Kidney capillary endothelial cell (primary cell): ENCODE measurements at regions not wholly inside any gene's neighbourhood (a gene's known extent, or its start where the extent isn't known, plus 50 kb on each side); places are given as distances from the start of the nearest gene placed in this dataset.

Experiments used
- DNase-seq: peaks from one replicate; pipeline ENCODE4 v3.0.0-alpha.2; 2018; ENCODE audit warnings: low spot score

DNA sequence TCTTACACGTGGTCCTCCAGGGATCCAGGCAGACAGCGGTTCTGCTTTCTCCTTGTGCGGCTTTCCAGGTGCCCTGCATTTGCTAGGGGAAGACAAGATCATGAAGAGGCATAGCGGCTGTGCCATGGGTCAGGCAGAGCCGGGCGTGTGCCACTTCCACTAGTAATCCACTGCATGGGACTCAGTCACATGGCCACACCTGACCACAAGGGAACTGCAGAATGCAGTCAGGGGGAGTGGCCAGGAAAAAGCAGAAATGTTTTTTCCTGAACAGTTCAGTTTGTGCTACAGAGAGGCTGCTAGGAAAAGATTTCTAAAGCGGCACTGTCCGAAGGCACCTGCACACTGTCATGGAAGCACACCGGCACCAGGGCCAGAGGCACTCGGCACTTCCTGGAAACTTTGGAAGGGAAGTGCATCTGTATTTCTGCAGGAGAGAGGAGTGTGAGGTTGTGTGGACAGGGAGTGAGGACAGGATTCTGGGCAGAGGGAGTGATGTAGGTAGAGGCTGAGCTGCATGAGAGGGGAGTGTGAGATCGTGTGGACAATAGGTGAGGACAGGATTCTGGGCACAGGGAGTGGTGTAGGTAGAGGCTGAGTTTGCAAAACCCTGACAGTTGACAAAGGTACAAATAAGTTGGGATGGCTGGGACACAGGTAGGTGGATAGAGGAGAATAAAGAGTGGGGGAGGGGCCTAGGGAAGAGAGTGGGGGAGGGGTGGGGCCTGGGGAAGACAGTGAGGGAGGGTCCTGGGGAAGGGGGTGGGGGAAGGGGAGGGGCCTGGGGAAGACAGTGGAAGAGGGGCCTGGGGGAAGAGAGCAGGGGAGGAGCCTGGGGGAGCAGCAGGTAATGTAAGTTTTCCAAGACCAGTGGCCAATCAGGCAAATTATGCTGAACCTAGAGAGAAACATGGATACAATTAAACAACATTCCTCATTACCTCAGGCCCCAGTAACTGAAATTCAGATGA is 1436.3 kb downstream of the TBC1D22A start:
- DNase-seq = no peak

DNA sequence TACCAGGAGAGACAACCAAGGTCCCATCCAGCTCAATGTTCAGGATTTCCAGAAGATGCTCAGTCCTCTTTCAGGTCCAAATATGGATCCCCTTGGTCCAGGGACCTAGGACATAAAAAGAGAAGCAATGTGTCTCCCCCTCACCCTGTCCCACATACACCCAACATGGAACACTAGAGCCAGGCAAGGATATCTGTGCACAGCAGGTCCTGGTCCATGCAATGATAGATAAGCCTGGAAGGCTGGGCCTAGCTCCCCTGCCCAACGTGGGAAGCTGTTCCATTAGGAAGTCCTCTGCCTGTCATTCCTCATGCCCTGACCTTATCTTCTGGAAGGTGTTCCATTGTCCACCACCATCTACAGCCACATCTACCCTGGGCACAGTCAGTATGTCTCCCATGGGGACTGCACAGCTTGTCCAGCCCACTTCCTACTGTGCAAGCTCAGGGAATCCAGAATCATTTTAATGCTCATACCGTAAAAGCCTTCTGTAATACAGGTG is 1434.8 kb downstream of the TBC1D22A start:
- DNase-seq = no peak

DNA sequence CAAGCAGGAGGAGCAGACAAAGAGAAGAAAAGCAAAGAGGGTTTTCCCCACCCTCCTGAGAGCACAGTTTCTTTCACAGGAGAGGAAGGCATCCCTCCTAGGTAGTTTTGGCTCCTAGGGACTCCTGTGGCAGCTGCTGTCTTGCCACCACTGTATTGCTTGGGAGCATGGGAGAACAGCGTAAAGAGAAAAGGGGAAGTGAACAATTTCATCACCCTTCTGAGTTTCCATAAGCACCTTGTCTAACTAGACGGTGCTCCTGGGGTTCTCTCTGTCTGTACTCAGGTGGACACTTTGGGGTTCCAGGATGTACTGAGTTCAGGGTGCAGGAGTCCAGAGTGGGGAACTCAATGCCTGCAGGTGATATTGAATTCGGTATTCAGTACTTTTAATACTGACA is 1430.5 kb downstream of the TBC1D22A start:
- no peak for DNase-seq

DNA sequence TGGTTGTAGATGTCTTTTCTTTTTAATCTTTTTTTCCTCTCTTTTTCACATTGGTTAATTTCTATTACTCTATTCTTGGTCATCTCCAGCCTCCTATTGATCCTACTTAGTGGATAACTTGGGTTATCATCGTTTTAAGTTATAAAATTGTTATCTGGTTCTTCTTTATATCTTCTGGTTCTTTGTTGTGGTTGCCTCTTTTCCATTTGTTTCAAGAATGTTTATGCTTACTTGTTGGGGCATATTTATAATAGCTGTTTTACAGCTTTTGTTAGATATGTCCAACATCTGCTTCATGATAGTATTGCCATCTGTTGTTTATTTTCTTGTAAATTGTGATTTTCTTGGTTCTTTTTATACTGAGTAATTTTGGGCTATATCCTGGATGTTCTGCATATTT is 1429.6 kb downstream of the TBC1D22A start:
- DNase-seq = no peak

DNA sequence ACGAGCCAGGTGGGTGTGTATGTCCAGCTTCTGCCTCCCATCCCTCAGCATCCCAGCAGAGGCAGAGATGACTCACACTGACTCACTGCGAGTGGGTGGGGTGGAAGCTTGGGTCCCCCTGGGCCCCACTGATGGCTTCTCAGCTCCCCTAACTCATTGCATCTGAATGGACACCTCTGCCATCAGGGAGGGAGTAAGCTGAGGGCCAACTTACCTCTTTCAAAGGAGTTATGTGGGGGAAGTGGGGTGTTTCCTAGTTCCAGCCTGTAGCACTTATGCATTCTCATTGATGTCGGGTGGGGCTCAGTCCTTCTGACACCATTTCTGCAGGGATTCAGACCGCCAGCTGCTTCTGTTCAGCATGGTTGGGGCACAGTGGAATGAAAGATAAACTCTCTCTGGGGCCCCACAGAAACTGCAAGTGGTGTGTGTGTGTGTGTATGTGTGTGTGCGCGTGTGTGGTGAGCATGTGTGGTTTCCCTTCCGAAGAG is 1425.8 kb downstream of the TBC1D22A start:
- DNase-seq = no peak

DNA sequence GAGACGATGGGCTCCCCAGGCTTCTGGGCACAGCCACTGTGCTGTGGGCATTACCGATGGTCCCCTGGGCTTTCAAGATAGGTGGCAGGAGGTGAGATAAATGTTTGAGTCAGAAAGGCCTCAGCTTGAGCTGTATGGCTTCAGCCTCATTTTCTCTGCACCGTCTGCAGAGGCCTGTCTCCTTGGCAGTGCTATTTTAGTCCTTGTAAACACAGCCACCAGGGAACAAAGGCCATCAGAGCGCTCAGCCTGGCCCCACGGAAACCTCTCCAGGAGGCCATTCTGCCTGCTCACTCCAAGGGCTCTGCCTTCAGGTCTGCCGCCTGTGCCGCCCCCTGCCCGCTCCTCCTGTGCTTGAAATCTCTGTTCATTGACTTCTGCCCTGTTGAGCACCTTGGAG is 1424.9 kb downstream of the TBC1D22A start:
- DNase-seq = no peak

DNA sequence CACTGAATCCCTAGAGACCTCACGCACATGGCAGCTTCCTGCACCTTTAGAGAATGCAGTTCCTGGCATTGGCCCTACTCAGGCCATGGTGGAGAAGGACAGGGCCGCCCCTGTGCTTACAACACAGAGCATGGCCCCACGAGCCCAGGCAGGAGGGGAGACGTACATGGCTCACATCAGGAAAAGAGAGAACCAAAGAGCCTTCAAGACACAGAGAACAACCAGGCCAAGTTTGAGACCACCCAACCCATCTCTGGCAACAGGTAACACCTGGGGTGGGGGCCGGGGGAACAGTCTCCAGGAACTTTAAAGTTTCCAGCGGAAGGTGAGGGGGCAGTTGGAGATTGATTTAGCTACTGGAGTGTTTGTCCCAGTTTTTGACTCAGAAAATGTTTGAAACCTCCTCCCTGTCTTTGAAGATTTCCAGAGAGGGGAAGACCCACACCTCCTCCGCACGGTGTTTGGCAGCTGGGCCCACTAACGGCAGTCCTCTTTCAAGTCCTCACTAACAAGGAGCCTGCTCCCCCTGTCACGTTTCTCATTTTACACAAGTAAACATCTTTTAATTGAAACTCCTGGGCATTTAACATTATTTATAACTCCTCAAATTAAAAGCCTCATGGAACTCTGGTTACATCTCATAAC is 1423.8 kb downstream of the TBC1D22A start:
- no peak for DNase-seq

DNA sequence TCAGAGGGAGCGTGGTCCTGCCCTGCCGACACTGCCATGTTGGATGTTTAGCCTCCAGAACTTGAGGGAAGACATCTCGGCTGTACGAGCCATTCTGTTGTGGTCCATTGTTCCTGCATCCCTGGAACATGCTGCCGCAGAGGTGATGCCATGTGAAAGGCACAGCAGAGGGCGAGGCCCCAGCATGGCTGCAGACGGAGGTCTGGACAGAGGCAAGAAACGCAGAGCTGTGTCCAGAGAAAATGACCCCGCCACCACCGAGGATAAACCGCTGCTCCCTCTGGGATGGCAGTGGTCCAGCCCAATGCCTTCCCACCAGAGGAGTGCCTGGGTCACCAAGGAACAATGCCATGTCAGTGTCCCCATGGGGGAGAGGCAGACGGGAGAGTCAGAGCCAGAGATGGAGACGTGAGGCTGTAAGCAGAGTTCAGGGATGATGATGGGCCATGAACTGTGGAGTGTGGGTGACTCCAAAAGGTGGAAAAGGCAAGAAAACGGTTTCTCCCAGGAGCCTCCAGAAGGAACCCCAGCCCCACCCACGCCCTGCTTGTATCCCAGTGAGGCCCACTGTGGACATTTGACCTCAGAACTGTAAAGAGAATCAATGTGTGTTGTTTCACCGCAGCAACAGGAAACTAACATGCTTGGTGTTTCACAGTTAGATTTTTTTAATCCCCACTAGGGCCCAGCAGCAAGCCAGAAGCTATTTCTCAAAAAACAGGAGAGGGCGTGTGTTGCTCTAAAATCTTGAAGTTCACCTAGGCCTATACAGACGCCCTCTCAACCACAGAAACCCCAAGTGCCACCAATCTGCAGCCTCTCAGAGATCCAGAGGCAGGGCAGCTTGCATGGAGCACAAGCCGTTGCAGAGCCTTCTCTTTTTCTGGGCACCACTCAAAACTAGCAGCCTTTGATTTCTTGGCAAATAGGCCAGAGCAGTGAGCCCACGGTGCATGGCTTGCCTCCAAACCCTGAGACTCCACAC is 1422.9 kb downstream of the TBC1D22A start:
- DNase-seq = no peak

DNA sequence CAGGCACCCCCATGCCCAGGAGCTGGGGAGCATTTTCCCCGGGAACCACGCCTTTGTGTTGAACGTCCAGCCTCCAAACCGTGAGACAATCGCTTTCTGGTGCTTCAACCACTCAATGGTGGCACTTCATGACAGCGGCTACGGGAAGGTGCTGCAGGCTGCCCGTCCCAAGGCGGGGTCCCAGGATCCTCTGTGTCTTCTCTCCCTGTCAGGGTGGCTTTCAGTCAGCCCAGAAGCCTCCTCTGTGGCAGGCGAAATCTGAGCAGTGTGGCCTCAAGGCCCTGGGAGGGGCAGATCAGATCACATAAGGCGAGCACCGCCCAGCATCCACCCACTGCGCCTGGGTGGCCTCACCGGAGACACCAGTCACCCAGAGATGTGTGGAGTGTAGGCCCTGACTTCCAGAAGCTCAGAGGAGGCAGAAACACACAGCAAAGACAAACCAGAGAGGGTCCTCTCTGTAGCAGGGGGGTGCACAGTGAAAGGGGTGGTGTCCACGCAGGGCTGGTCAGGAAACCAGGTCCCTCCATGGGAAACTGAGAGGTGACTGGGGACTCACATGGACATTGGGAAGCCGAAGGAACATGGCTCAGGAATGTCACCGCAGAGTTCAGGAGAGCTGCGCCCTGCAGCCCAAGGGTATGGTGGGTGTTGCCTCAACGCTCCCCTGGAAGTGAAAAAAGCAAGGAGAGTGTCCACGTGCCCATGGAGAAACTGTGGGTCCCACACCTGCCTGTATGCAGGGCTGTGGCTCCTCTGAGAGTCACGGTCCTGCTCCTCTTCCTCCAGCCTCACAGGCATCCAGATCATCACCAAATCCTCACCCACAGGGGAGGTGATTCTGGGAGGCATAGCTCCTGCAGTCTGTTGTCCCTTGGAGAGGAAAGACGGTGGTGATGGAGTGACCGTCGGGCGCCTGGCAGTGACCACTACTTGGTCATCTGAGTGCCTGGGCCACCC is 1420.7 kb downstream of the TBC1D22A start:
- no peak for DNase-seq

DNA sequence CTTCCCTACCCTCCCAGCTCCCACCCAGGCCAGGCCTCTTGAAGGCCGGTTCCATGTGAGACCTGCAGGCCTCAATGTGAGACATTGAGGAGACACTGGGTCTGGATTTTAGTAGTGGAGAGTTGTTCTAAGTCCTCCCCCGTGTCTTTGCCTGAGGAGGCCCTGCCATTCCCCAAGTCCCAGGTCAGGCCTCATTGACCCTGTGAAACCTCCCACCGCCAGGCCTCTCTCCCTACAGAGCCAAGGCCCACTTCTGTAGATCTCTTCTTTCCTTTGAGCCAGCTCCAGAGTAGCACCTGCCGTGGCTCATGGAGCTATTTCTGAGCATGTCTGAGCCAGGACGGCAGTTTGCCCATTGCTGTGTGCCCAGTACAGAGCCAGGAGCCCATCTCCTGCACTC is 1419.6 kb downstream of the TBC1D22A start:
- DNase-seq = no peak

DNA sequence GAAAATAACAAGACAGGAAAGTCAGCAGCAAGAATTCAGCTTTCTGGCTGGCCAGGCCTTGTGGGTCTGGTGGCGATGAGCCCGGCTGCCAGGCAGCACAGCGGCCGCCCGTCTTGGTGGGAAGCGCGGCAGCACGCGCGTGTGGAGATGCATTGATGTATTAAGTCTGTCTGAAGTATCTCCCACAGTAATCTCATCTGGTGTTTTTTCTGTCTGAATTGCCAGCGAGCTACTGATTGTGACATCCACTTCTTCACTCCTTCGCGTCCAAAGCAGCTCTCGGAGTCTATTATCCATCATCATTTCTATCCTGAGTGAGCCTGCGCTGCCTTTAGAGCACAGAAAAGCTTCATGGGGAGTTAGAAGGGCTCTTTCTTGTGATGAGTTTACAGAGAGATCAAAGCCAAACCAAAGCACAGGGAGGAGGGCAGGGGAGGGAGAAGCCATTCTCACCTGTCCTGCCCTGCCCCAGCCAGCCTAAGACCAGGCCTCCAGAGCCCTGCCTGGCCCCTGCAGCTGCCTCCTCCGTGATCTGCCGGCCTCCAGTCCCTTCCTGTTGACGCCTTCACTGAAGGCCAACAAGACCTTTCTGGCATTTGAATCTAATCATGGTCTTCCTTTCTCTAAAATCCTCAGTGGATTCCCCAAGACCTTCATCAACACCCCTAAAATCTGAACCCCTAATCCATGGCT is 1419.0 kb downstream of the TBC1D22A start:
- no peak for DNase-seq

DNA sequence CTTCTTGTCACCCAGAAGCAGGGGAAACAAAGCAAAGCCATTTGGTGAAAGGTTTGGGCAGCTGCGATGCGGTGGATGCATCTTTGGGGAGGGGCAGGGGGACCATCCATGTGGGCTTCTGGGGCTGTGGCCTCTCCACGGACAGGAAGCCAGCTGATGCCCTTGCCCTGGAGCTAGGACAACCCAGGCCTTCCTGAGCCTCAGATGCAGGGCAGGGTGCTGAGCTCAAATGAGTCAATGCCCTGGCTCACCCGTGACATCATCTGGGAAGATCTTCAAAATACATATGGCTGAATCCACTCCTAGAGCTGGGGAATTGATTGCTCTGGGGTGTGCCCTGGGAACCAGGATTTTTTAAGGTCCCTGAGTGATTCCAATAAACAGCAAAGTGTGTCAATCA is 1418.2 kb downstream of the TBC1D22A start:
- DNase-seq = no peak

DNA sequence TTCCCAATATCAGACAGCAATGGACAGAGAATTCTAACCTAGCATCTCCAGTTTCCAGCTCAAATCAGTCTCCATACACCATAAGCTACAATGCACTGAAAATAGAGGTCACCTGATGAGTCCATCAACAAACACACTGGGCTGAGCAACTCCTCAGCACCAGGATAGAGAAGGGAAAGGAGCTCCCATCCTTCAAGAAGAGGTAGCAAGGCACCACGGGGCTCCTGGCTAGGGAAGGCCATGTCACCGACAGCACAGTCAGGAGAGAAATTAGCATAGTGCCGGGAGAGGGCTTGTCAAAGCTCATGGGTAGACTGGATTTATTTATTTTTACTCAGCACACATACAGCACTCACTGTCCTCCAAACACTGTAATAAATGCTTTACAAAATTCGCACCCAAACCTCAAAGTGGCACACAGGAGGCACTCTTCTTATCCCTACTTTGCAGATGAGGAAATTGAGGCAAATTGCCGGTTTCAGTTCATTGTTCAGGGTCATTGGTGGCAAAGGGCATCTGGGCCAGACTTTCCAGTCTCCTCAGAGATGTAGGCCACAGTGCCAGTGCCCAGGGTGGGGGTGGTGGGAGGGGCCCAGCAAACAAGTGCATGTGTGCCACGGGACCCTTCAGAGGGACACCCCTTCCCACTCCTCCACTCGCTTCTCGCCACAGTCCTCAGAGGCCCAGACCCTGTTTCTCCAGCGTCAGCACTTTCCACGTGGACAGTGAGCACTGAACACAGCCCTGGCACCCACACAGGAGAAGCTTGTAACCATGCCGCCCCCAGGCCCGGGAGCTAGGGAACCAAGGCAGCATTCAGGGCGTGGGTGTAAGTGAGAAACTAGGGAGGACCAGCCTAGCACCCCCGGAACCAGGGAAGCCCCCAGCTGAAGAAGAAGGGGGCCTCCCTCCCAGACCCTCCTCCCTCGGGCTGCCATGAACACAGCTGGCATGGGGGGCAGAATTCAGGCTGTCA is 1417.4 kb downstream of the TBC1D22A start:
- no peak for DNase-seq

DNA sequence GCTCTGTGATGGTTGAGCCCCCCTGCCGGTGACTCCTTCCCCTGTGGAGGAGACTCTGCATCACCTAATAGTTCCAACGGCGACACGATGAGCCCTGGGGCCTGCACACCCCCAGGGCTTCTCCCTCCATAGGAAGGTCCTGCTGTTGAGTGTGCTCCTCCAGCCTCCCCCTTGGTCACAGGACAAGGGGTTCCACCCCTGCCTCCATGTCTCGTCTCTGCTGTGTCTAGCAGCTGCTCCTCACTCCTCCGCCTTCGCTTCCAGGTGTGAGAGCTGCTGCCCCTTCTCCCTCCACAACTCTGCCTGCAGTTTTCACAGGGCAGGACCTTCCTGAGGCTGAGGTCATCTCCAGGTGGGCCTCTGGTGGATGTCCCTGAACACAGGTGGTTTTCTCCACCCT is 1416.1 kb downstream of the TBC1D22A start:
- DNase-seq = no peak

DNA sequence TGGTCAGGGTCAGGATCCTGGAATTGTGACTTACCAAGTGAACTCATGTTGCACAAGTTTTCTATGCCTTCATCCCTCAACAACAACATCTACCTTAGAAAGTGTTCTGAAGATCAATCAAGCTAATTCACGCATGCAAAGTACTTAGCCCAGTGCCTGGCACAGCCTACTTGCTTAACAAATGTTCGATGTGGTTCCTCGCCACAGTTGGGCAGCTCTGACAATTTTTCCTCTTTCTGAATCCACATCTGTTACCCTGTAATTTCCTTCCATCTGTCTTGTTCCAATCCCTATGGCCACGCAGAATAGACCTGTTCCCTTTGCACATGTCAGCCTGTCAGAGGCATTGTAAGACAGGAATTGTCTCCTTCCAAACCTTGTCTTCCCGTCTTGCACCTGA is 1415.2 kb downstream of the TBC1D22A start:
- DNase-seq = no peak

DNA sequence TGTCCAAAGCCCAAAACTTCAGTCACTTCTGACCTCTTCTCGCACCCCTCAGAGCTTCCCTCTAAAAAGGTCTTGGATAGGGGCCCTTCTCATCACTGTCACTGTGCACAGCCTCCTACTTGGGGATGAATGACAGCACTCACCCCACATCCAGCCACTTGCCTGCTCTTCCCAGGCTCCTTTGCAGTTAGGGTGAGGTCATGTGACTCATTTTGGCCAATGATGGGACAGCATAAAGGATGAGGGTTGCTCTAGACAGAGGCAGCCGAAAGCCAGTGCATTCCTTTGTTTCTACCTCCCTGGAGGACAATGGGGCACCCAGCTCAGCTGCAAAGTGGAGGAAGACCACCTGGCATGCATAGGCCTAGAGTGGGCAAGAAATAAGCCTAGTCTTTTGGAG is 1413.3 kb downstream of the TBC1D22A start:
- no peak for DNase-seq

DNA sequence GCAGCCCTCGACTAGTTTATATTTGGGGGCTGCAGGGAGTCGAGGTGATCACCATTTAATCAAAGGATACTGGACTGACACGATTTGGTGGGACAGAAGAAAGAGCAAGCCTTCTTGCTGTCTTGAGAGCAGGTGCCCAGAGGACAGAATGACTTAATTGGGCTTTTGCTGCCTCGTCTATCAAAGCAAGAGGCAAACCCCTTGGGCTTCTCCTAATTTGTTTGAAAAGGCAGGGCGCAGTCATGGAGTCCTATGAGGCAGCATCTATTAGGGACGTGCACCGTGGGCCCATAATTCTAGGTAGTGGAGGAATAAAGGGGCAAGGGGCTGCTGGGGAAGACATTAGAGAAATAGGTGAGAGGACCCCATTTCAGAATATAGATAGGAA is 1411.3 kb downstream of the TBC1D22A start:
- DNase-seq = no peak

DNA sequence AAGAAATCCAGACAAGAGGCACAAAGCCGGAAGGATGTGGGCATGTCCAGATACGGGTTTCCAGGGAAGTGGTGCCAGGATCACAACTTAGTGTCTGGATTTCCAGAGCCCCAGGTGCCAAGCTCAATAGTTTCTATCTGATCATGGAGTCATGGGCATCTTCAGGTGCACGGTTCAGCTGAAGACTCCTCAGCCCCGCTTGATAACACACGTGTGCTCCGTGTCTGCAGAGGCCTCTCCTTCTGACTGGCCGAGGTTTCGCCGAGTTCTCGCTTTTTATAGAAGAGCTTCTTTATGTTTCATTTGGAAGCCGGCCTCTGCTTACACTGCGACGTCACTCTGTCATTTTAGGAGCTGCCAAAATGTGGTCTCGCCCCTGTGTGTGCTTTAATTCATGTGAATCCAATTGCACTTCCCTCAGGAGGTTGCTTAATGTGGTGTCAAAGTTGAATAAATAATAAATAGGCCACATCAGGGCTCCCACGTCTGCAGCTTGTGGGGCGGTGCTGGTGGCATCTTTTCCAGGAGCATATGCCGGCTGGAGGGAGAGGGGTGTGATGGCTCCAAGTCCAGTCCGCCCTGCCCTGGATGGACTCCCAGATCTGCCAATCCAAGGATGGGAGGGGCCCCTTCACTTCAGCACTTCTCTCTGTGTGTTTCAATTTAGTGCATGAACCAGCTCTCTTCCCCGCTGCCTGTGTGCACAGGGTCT is 1410.8 kb downstream of the TBC1D22A start:
- DNase-seq = no peak
